OCI-LY1 (cell line): ENCODE measurements at regions not wholly inside any gene's neighbourhood (a gene's known extent, or its start where the extent isn't known, plus 50 kb on each side); places are given as distances from the start of the nearest gene placed in this dataset.

Experiments used
- EZH2 ChIP-seq: fragments of 200-600 bp; sonication (generic), shearing (Covaris generic); IDR thresholded peaks from 2 replicates; pipeline ENCODE4 v1.8.0; 2017; ENCODE audit warnings: borderline replicate concordance, mixed run types, mild to moderate bottlenecking, antibody characterized with exemption, low read length, moderate library complexity, mixed read lengths
- TF ChIP-seq, protein P1 (sequence below): fragments of 200-600 bp; sonication (generic), shearing (Covaris generic); IDR thresholded peaks from 2 replicates; pipeline ENCODE4 v1.5.1; 2017; ENCODE audit warnings: mild to moderate bottlenecking, antibody characterized with exemption, low read length, moderate library complexity, mixed read lengths

- TF ChIP-seq EZH2 = no peak
- TF ChIP-seq, protein P1, sequence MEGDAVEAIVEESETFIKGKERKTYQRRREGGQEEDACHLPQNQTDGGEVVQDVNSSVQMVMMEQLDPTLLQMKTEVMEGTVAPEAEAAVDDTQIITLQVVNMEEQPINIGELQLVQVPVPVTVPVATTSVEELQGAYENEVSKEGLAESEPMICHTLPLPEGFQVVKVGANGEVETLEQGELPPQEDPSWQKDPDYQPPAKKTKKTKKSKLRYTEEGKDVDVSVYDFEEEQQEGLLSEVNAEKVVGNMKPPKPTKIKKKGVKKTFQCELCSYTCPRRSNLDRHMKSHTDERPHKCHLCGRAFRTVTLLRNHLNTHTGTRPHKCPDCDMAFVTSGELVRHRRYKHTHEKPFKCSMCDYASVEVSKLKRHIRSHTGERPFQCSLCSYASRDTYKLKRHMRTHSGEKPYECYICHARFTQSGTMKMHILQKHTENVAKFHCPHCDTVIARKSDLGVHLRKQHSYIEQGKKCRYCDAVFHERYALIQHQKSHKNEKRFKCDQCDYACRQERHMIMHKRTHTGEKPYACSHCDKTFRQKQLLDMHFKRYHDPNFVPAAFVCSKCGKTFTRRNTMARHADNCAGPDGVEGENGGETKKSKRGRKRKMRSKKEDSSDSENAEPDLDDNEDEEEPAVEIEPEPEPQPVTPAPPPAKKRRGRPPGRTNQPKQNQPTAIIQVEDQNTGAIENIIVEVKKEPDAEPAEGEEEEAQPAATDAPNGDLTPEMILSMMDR = no peak
Measured at GRCh38 chr11:129709801-129710398, 105.7 kb upstream of the TMEM45B start.
